IMR-90 (cell line): ENCODE measurements at regions not wholly inside any gene's neighbourhood (a gene's known extent, or its start where the extent isn't known, plus 50 kb on each side); places are given as distances from the start of the nearest gene placed in this dataset.

Source experiments
- ATAC-seq: fragments of 200-7000 bp; cut with Tn5 transposase; 2 replicates; pipeline ENCODE4 v1.9.1; 2020; ENCODE audit warnings: low read depth, mild to moderate bottlenecking, moderate library complexity
- BruUV-seq: library from RNA; stranded (reverse); fragments of 400-500 nt; replicated peaks from 2 replicates; lab custom pipeline; 2021; lab: Mats Ljungman, UMichigan
- CTCF ChIA-PET: fragments of 300-600 bp; formaldehyde crosslinking; extraction: SDS; loops from one replicate; lab custom pipeline; 2021; ENCODE audit warnings: antibody characterized with exemption; lab: Yijun Ruan, JAX
- POLR2A ChIA-PET: fragments of 300-600 bp; sonication (Branson Sonifier 250); formaldehyde crosslinking; loops from one replicate; lab custom pipeline; 2022; ENCODE audit warnings: antibody characterized with exemption; ENCODE audit not compliant: unreplicated experiment; lab: Charles Lee
- DNase-seq: peaks from one replicate; pipeline ENCODE4 v3.0.0; 2013
- H2AFZ ChIP-seq: replicated peaks from 2 replicates; pipeline ENCODE3; 2013; ENCODE audit warnings: low read length, mild to moderate bottlenecking; ENCODE audit not compliant: poor library complexity
- H2AK5ac ChIP-seq: 2 replicates; pipeline ENCODE4 v1.6.1; 2013; ENCODE audit warnings: low read depth, low read length, inconsistent platforms
- H2AK9ac ChIP-seq: replicated peaks from 2 replicates; pipeline ENCODE3; 2013; ENCODE audit warnings: mild to moderate bottlenecking, low read depth, low read length, moderate library complexity; ENCODE audit not compliant: poor library complexity
- H2BK120ac ChIP-seq: 2 replicates; pipeline ENCODE4 v1.6.1; 2013; ENCODE audit warnings: low read depth, low read length, inconsistent platforms
- H2BK15ac ChIP-seq: 3 replicates; pipeline ENCODE4 v1.6.1; 2013; ENCODE audit warnings: low read depth, low read length, inconsistent platforms
- H2BK20ac ChIP-seq: 2 replicates; pipeline ENCODE4 v1.6.1; 2013; ENCODE audit warnings: low read depth, mild to moderate bottlenecking, inconsistent platforms, low read length, moderate library complexity
- H2BK5ac ChIP-seq: 2 replicates; pipeline ENCODE4 v1.6.1; 2013; ENCODE audit warnings: mild to moderate bottlenecking, low read depth, low read length, inconsistent platforms; ENCODE audit not compliant: poor library complexity, severe bottlenecking
- H3K14ac ChIP-seq: replicated peaks from 2 replicates; pipeline ENCODE4 v1.6.1; 2013; ENCODE audit warnings: low read depth, low read length, inconsistent platforms
- H3K18ac ChIP-seq: 2 replicates; pipeline ENCODE4 v1.6.1; 2013; ENCODE audit warnings: low read depth, low read length, control low read depth
- H3K23ac ChIP-seq: 2 replicates; pipeline ENCODE4 v1.6.1; 2013; ENCODE audit warnings: low read depth, low read length, inconsistent platforms
- H3K27ac ChIP-seq: 2 replicates; pipeline ENCODE4 v1.5.1; 2013; ENCODE audit warnings: mild to moderate bottlenecking, control low read depth, low read length; ENCODE audit not compliant: insufficient read depth
- H3K27me3 ChIP-seq: 2 replicates; pipeline ENCODE4 v1.6.1; 2013; ENCODE audit warnings: low read length; ENCODE audit not compliant: control insufficient read depth, insufficient read depth
- H3K36me3 ChIP-seq: 2 replicates; pipeline ENCODE4 v1.6.1; 2013; ENCODE audit warnings: low read length, mixed read lengths; ENCODE audit not compliant: control insufficient read depth, insufficient read depth
- H3K4ac ChIP-seq: 2 replicates; pipeline ENCODE4 v1.6.1; 2013; ENCODE audit warnings: low read depth, low read length, inconsistent platforms
- H3K4me1 ChIP-seq: 2 replicates; pipeline ENCODE4 v1.6.1; 2013; ENCODE audit warnings: low read length, mixed read lengths; ENCODE audit not compliant: control insufficient read depth, insufficient read depth
- H3K4me2 ChIP-seq: 2 replicates; pipeline ENCODE4 v1.6.1; 2013; ENCODE audit warnings: low read depth, mild to moderate bottlenecking, control low read depth, low read length, moderate library complexity
- H3K4me3 ChIP-seq: 2 replicates; pipeline ENCODE4 v1.5.1; 2013; ENCODE audit warnings: low read depth, mild to moderate bottlenecking, control low read depth, low read length, moderate library complexity; ENCODE audit not compliant: insufficient read depth
- H3K56ac ChIP-seq: 2 replicates; pipeline ENCODE4 v1.6.1; 2013; ENCODE audit warnings: low read length, inconsistent platforms; ENCODE audit not compliant: insufficient read depth; ENCODE audit errors: extremely low read depth
- H3K79me1 ChIP-seq, 2 experiments: 2 replicates each; pipeline ENCODE4 v1.6.1; 2013; ENCODE audit warnings: low read length in 2 of 2, inconsistent platforms in 1 of 2, low read depth in 1 of 2
- H3K9ac ChIP-seq: 2 replicates; pipeline ENCODE4 v1.6.1; 2013; ENCODE audit warnings: low read depth, low read length, control low read depth
- H3K9me1 ChIP-seq: 2 replicates; pipeline ENCODE4 v1.6.1; 2013; ENCODE audit warnings: low read length, inconsistent platforms; ENCODE audit not compliant: insufficient read depth
- H3K9me3 ChIP-seq: 2 replicates; pipeline ENCODE4 v1.6.1; 2013; ENCODE audit warnings: low read length; ENCODE audit not compliant: control insufficient read depth, insufficient read depth
- H4K20me1 ChIP-seq: 2 replicates; pipeline ENCODE4 v1.6.1; 2013; ENCODE audit warnings: low read length, inconsistent platforms; ENCODE audit not compliant: insufficient read depth
- H4K5ac ChIP-seq: 2 replicates; pipeline ENCODE4 v1.6.1; 2013; ENCODE audit warnings: mild to moderate bottlenecking, low read depth, low read length, control low read depth
- H4K8ac ChIP-seq, 2 experiments: 2 replicates each; pipeline ENCODE4 v1.6.1; 2013; ENCODE audit warnings: low read depth in 2 of 2, low read length in 2 of 2, control low read depth in 1 of 2, inconsistent platforms in 1 of 2
- H4K91ac ChIP-seq: 2 replicates; pipeline ENCODE4 v1.6.1; 2013; ENCODE audit warnings: low read depth, low read length, inconsistent platforms; ENCODE audit not compliant: insufficient read depth
- RFX5 ChIP-seq: IDR thresholded peaks from 2 replicates; pipeline ENCODE4 v1.8.0; 2012; ENCODE audit warnings: low read depth, mild to moderate bottlenecking, low read length, moderate library complexity
- SMC3 ChIP-seq: fragments of 150-350 bp; IDR thresholded peaks from 2 replicates; pipeline ENCODE4 v1.6.1; 2016; ENCODE audit warnings: low read depth, mild to moderate bottlenecking, antibody characterized with exemption, low read length, moderate library complexity
- WGBS, 2 experiments: methylation state at CpG; one replicate each; pipeline versions ENCODE4 v1.1.5 to v1.1.7; 2013; ENCODE audit warnings: missing lambda C conversion rate in 2 of 2; ENCODE audit not compliant: insufficient read length in 1 of 2; ENCODE audit errors: extremely low coverage in 2 of 2; 5-methylcytosine and 5-hydroxymethylcytosine counted together
- dilution Hi-C: fragments of 300-500 bp; cut with HindIII; formaldehyde crosslinking; loops from one replicate; pipeline ENCODE4 v1.14.3; 2018; ENCODE audit warnings: low sequenced_read_pairs; ENCODE audit not compliant: unreplicated experiment
- in situ Hi-C: fragments of 300-500 bp; cut with MboI; formaldehyde crosslinking; loops from 3 replicates; pipeline ENCODE4 v1.14.3; 2019; ENCODE audit warnings: low sequenced_read_pairs, inconsistent platforms, mixed read lengths
- intact Hi-C: fragments of 100-400 bp; cut with micrococcal nuclease; formaldehyde crosslinking; loops from 2 replicates; pipeline ENCODE4 v1.10.0; 2022

DNA sequence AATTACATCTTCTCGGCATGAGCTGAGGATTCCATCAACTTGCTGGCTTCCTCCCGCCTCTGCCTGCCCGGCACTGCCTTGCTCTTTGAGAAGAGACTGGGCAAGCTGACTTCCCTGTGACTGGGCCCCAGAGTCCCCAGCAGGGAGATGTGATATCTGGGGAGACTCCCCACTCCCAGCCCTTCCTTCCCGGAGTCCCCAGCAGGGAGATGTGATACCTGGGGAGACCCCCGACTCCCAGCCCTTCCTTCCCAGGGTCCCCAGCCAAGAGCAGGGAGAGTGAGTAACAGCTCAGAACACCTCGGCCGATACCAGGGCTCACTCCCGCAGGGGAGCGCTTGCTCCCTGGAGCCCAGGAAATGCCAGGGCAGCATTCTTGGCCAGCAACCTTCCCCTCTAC lies 90.1 kb upstream of the NEURL1B start:
- Histone ChIP-seq H4K20me1 (no peaks in the 10 kb centered on the region), H2AFZ (no peak overlapping the region), H4K5ac (no peak overlapping the region), H3K9me1 (no peaks in the 10 kb centered on the region), H4K91ac (no peak overlapping the region), H2AK5ac (no peak overlapping the region), H2AK9ac (no peak overlapping the region), H3K9ac (no peak overlapping the region), H3K36me3 (no peaks in the 10 kb centered on the region), H3K4me3 (no peak overlapping the region), H2BK15ac (no peak overlapping the region), H3K9me3 (no peaks in the 10 kb centered on the region; the same call in 1 of the 2 replicates), H3K4ac (no peak overlapping the region), H2BK20ac (no peak overlapping the region), H3K14ac (no peak overlapping the region), H3K79me1 (no peaks in the 10 kb centered on the region), H3K4me1 (no peaks in the 10 kb centered on the region), H3K56ac (no peak overlapping the region), H3K4me2 (no peak overlapping the region), H4K8ac (no peak overlapping the region), H3K27ac (no peak overlapping the region), H2BK120ac (no peak overlapping the region), H3K18ac (no peak overlapping the region), H2BK5ac (no peak overlapping the region), H3K23ac (no peak overlapping the region), H3K27me3 (peaks cover 65% of the 10 kb centered on the region)
- dilution Hi-C loops (no loop called here), intact Hi-C loops (no loop called here), in situ Hi-C loops (no loop called here)
- no peak for ATAC-seq
- ChIA-PET CTCF (no interaction called here), POLR2A (no interaction called here)
- no CpG with 5 or more reads among the region's 9 CpGs for WGBS, 2 experiments
- DNase-seq: no peak
- BruUV-seq: no TSS peak
- TF ChIP-seq SMC3 (no peak), RFX5 (no peak)
